CD14-positive monocyte (primary cell): ENCODE measurements at regions not wholly inside any gene's neighbourhood (a gene's known extent, or its start where the extent isn't known, plus 50 kb on each side); places are given as distances from the start of the nearest gene placed in this dataset.
"Not testable (repeated sequence)": the region's sequence is repeated elsewhere in the genome, so short reads cannot be mapped to it uniquely, and the experiment has no call there.

Experiments used
- DNase-seq, 3 donors: peaks; one replicate each; pipeline ENCODE4 v3.0.0-alpha.2; 2011 to 2022
- H2AFZ ChIP-seq: 2 replicates; pipeline ENCODE4 v1.6.0; 2012; ENCODE audit warnings: mild to moderate bottlenecking, low read depth, low read length, inconsistent platforms; ENCODE audit not compliant: insufficient read depth, poor library complexity, severe bottlenecking
- H3K27ac ChIP-seq, 2 donors: 1 replicate in 1 of 2; 2 replicates in 1 of 2; pipeline ENCODE4 v1.5.1; 2012 to 2013; ENCODE audit warnings: low read length in 2 of 2, control low read depth in 1 of 2, inconsistent platforms in 1 of 2, low read depth in 1 of 2, mild to moderate bottlenecking in 1 of 2
- H3K27me3 ChIP-seq, 2 donors: one replicate each; pipeline versions ENCODE4 v1.6.0 to v1.6.1; 2011 to 2013; ENCODE audit warnings: low read length in 2 of 2; ENCODE audit not compliant: control insufficient read depth in 2 of 2, insufficient read depth in 2 of 2
- H3K36me3 ChIP-seq, 2 donors: replicated peaks in 1 of 2; 1 replicate in 1 of 2; 2 replicates in 1 of 2; pipeline versions ENCODE4 v1.5.1 to v1.6.1; 2012 to 2013; ENCODE audit warnings: low read length in 2 of 2, control low read depth in 1 of 2, inconsistent platforms in 1 of 2, mild to moderate bottlenecking in 1 of 2; ENCODE audit not compliant: insufficient read depth in 2 of 2, control insufficient read depth in 1 of 2
- H3K4me1 ChIP-seq, 2 donors: 1 replicate in 1 of 2; 2 replicates in 1 of 2; pipeline versions ENCODE4 v1.5.1 to v1.6.1; 2012 to 2013; ENCODE audit warnings: low read length in 2 of 2, control low read depth in 1 of 2, inconsistent platforms in 1 of 2, mild to moderate bottlenecking in 1 of 2, moderate library complexity in 1 of 2; ENCODE audit not compliant: insufficient read depth in 2 of 2, control insufficient read depth in 1 of 2
- H3K4me2 ChIP-seq: replicated peaks from 2 replicates; pipeline ENCODE3; 2012; ENCODE audit warnings: low read length, moderate library complexity, mild to moderate bottlenecking; ENCODE audit not compliant: poor library complexity, severe bottlenecking; ENCODE audit errors: extremely low read depth
- H3K4me3 ChIP-seq, 3 experiments: fragments of 200-600 bp in 1 of 3; sonication (generic) in 1 of 3; replicated peaks in 1 of 3; 1 replicate in 2 of 3; 2 replicates in 1 of 3; pipeline ENCODE4 v1.5.1; 2011 to 2013; ENCODE audit warnings: low read length in 3 of 3, mild to moderate bottlenecking in 3 of 3, control low read depth in 2 of 3, low read depth in 2 of 3, inconsistent platforms in 1 of 3, moderate library complexity in 1 of 3
- H3K79me2 ChIP-seq: 2 replicates; pipeline ENCODE4 v1.6.0; 2012; ENCODE audit warnings: mild to moderate bottlenecking, control low read depth, inconsistent platforms, low read length, moderate library complexity; ENCODE audit not compliant: insufficient read depth
- H3K9ac ChIP-seq: 2 replicates; pipeline ENCODE4 v1.6.0; 2017; ENCODE audit warnings: low read length, mild to moderate bottlenecking; ENCODE audit not compliant: insufficient read depth, poor library complexity, severe bottlenecking
- H3K9me3 ChIP-seq, 2 donors: replicated peaks in 1 of 2; 1 replicate in 1 of 2; 2 replicates in 1 of 2; pipeline versions ENCODE4 v1.5.1 to v1.6.1; 2012 to 2013; ENCODE audit warnings: low read length in 2 of 2, control low read depth in 1 of 2; ENCODE audit not compliant: control insufficient read depth in 1 of 2, insufficient read depth in 1 of 2
- H4K20me1 ChIP-seq: 2 replicates; pipeline ENCODE4 v1.6.0; 2012; ENCODE audit warnings: mild to moderate bottlenecking, low read length, control low read depth, moderate library complexity; ENCODE audit not compliant: insufficient read depth
- H3K27ac Mint-ChIP-seq, 7 donors: one replicate each; pipeline ENCODE4 v1.8.0; 2020; ENCODE audit warnings: mild to moderate bottlenecking in 7 of 7, mixed read lengths in 7 of 7, moderate library complexity in 6 of 7, inconsistent platforms in 2 of 7
- H3K27me3 Mint-ChIP-seq, 3 donors: one replicate each; pipeline ENCODE4 v1.8.0; 2021 to 2022; ENCODE audit warnings: low read depth in 3 of 3, mild to moderate bottlenecking in 3 of 3, mixed read lengths in 3 of 3, moderate library complexity in 3 of 3, inconsistent platforms in 1 of 3
- H3K36me3 Mint-ChIP-seq, 2 donors: one replicate each; pipeline ENCODE4 v1.8.0; 2020; ENCODE audit warnings: mixed read lengths in 2 of 2, inconsistent platforms in 1 of 2, mild to moderate bottlenecking in 1 of 2
- H3K4me1 Mint-ChIP-seq: one replicate; pipeline ENCODE4 v1.8.0; 2020; ENCODE audit warnings: mild to moderate bottlenecking, mixed read lengths
- H3K4me3 Mint-ChIP-seq, 2 donors: one replicate each; pipeline ENCODE4 v1.8.0; 2020; ENCODE audit warnings: mild to moderate bottlenecking in 2 of 2, mixed read lengths in 2 of 2, moderate library complexity in 1 of 2
- H3K9me3 Mint-ChIP-seq, 7 donors: one replicate each; pipeline ENCODE4 v1.8.0; 2020 to 2022; ENCODE audit warnings: mixed read lengths in 7 of 7, mild to moderate bottlenecking in 6 of 7, moderate library complexity in 6 of 7, inconsistent platforms in 2 of 7
- WGBS: methylation state at CpG from one replicate; pipeline ENCODE4 v1.1.5; 2013; ENCODE audit warnings: missing lambda C conversion rate; ENCODE audit not compliant: insufficient coverage; 5-methylcytosine and 5-hydroxymethylcytosine counted together
- intact Hi-C, 2 donors: fragments of 100-400 bp; cut with micrococcal nuclease; formaldehyde crosslinking; loops; one replicate each; pipeline versions ENCODE4 v1.15.0 to v1.15.1; 2023

DNA sequence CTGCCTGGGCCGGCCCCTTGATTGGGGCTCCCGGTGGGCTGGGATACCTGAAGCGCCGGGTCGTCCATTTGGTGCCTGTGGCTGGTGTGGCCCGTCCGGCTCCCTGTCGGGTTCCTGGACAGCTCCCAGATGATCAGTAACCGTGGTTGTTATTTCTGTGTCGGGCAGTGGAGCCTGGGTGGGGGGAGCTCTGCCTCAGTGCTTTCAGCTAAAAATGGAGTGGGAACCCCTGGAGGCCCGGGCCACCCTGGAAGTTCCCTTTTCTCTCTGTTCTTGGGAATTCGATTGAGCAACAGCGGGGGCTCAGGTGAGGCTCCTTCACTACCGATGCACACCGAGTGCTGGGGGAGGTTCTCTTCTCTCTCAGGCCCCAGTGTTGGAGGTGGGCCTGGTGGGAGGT, 197.4 kb downstream of the TMEM121 start:
- DNase-seq, H3K4me1 ChIP-seq, H4K20me1 ChIP-seq, H3K9ac ChIP-seq, H3K27ac ChIP-seq, H3K4me3 Mint-ChIP-seq, H3K36me3 Mint-ChIP-seq, H3K9me3 ChIP-seq, H3K27me3 Mint-ChIP-seq, intact Hi-C loops, H3K36me3 ChIP-seq, H3K9me3 Mint-ChIP-seq, H3K4me3 ChIP-seq, H2AFZ ChIP-seq, H3K4me2 ChIP-seq, H3K27me3 ChIP-seq, H3K79me2 ChIP-seq, H3K27ac Mint-ChIP-seq: not testable (repeated sequence)
- 88% methylated on average over 11 of the region's 15 CpGs for WGBS
- H3K4me1 Mint-ChIP-seq = peaks cover 12% of the 10 kb centered on the region

DNA sequence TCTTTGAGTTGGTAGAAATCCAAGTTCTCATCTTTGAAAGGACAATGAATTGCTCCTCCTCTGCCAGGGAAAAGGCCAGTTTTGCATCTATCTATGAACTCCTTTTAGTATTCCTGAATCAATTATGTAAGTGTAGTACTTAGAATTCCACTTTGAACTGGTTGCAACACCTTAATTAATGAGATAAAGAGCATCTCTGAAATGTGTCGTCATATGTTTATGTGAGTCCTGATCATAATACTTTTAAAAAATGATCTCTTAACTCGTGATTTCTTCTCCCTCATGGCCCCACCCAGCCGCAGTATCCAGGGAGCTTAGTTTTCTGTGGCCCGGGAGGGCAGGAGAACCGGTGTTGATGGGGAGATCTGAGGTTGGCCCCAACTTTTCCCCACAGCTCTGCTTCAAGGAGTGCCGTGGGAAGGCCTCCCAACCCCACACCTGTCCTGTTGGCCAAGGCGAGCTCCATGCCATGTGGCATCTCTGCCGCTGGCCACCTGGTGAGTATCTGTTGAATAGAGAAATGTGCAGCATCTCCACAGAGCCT, 203.5 kb downstream of the TMEM121 start:
- not testable (repeated sequence) for H3K27ac Mint-ChIP-seq, H2AFZ ChIP-seq, H3K9me3 ChIP-seq, H3K9ac ChIP-seq, H3K36me3 ChIP-seq, H3K79me2 ChIP-seq, H3K27me3 Mint-ChIP-seq, H4K20me1 ChIP-seq, H3K4me3 ChIP-seq, H3K4me1 ChIP-seq, H3K9me3 Mint-ChIP-seq, H3K4me1 Mint-ChIP-seq, DNase-seq, H3K36me3 Mint-ChIP-seq, H3K4me2 ChIP-seq, H3K27me3 ChIP-seq, H3K4me3 Mint-ChIP-seq, H3K27ac ChIP-seq
- intact Hi-C loops = loop anchor here in 1 of 2 donors (5.0 kb wide), 1 partner anchor 93 kb away; no protein-coding TSS in a partner anchor
- no CpG with 5 or more reads among the region's 8 CpGs for WGBS

DNA sequence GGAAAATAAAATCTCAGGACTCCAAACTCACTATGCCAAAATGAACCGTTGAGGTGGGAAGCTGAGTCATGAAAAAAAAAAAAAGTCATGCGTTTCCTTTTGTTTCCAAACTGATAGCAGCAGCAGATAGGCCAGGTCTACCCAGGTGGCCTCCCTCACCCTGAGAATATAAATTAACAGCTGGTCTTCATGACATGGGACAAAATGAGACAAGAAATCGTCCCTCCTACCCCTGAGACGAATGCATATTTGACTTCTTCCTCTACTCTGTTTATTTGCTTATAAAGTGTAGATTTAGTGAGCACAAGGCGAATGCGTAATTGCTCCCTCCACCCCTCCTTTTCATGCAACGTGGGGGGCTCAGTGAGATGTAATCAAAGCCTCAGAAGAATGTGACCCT, 204.3 kb downstream of the TMEM121 start:
- H3K9me3 Mint-ChIP-seq, H2AFZ ChIP-seq, H3K9ac ChIP-seq, H3K4me3 Mint-ChIP-seq, H3K27ac Mint-ChIP-seq, H3K79me2 ChIP-seq, H3K4me3 ChIP-seq, H3K9me3 ChIP-seq, H3K36me3 Mint-ChIP-seq, H3K36me3 ChIP-seq, H3K27ac ChIP-seq, DNase-seq, H3K4me2 ChIP-seq, H3K27me3 ChIP-seq, H3K27me3 Mint-ChIP-seq, H4K20me1 ChIP-seq, H3K4me1 Mint-ChIP-seq, H3K4me1 ChIP-seq: not testable (repeated sequence)
- intact Hi-C loops = loop anchor here in 1 of 2 donors (5.0 kb wide), 1 partner anchor 93 kb away; no protein-coding TSS in a partner anchor
- WGBS = no CpG with 5 or more reads among the region's 7 CpGs

DNA sequence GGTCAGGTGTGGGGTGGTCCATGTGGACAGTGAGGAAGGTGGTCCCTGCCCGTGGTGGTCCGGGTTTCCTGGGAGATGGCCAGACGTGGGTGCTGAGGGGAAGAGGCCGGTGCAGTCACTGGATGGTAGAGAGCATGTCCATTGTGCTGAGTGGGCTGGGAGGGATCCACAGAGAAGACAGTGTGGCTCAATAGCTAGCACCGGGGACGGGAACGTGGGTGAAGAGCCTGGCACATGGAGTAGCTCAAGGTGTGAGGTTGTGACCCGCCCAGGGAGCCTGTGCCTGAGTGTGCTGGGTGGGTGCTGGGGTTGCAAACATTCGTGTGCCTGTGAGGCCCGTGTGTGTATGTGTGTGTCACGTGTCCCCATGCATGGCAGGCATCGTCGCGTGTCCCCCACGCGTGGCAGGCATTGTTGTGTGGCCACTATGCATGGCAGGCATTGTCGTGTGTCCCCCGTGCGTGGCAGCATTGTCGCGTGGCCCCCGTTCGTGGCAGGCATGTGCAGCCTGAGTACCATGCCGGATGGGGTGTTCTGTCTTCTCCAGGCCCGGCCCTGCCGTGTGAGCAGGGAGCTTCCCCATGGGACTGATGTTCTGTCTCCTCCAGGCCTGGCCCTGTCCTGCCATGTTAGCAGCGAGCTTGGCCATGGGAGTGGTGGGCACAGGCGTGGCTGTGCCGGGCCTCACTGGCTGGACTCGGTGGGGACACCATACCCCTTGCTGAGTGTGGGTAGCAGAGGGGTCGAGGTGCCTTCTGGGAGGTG, 205.0 kb downstream of the TMEM121 start:
- H3K9ac ChIP-seq, H3K79me2 ChIP-seq, H4K20me1 ChIP-seq, DNase-seq, H3K4me3 ChIP-seq, H3K27me3 ChIP-seq, H3K27ac ChIP-seq, H3K36me3 ChIP-seq, H3K27me3 Mint-ChIP-seq, H3K9me3 ChIP-seq, H3K27ac Mint-ChIP-seq, H2AFZ ChIP-seq, H3K36me3 Mint-ChIP-seq, H3K4me3 Mint-ChIP-seq, H3K4me1 ChIP-seq, H3K9me3 Mint-ChIP-seq, H3K4me1 Mint-ChIP-seq, H3K4me2 ChIP-seq: not testable (repeated sequence)
- intact Hi-C loops = loop anchor here in 1 of 2 donors (5.0 kb wide), 1 partner anchor 94 kb away; no protein-coding TSS in a partner anchor
- 89% methylated on average over 27 of the region's 31 CpGs for WGBS
